ENCODE measurements at regions not wholly inside any gene's neighbourhood (a gene's known extent, or its start where the extent isn't known, plus 50 kb on each side); places are given as distances from the start of the nearest gene placed in this dataset.
"Not testable (repeated sequence)": the region's sequence is repeated elsewhere in the genome, so short reads cannot be mapped to it uniquely, and the experiment has no call there.

- not testable (repeated sequence) for H3K27me3 ChIP-seq (ENCODE audit: control insufficient read depth in 3 of 3, insufficient read depth in 3 of 3, low read length in 3 of 3); H3K27ac ChIP-seq (ENCODE audit: low read depth, low read length); H3K9me3 ChIP-seq (ENCODE audit: control insufficient read depth in 3 of 3, low read length in 3 of 3); H3K4me3 ChIP-seq (ENCODE audit: low read length in 3 of 3); H3K36me3 ChIP-seq (ENCODE audit: control insufficient read depth in 3 of 3, insufficient read depth in 3 of 3, low read length in 3 of 3); H3K4me1 ChIP-seq (ENCODE audit: control insufficient read depth in 3 of 3, insufficient read depth in 3 of 3, low read length in 3 of 3); H3K9ac ChIP-seq (ENCODE audit: low read depth in 1 of 3, low read length in 3 of 3)
Measured at GRCh38 chr9:64071358-64072253, 1213.4 kb downstream of the FOXD4L5 start.

- H3K27me3 ChIP-seq (ENCODE audit: control insufficient read depth in 3 of 3, insufficient read depth in 3 of 3, low read length in 3 of 3); H3K9ac ChIP-seq (ENCODE audit: low read depth in 1 of 3, low read length in 3 of 3); H3K27ac ChIP-seq (ENCODE audit: low read depth, low read length); H3K36me3 ChIP-seq (ENCODE audit: control insufficient read depth in 3 of 3, insufficient read depth in 3 of 3, low read length in 3 of 3); H3K4me3 ChIP-seq (ENCODE audit: low read length in 3 of 3); H3K4me1 ChIP-seq (ENCODE audit: control insufficient read depth in 3 of 3, insufficient read depth in 3 of 3, low read length in 3 of 3); H3K9me3 ChIP-seq (ENCODE audit: control insufficient read depth in 3 of 3, low read length in 3 of 3): not testable (repeated sequence)
Measured at GRCh38 chr9:64070611-64071357, 1214.2 kb downstream of the FOXD4L5 start.

- not testable (repeated sequence) for H3K9me3 ChIP-seq (ENCODE audit: control insufficient read depth in 3 of 3, low read length in 3 of 3); H3K27me3 ChIP-seq (ENCODE audit: control insufficient read depth in 3 of 3, insufficient read depth in 3 of 3, low read length in 3 of 3); H3K4me3 ChIP-seq (ENCODE audit: low read length in 3 of 3); H3K36me3 ChIP-seq (ENCODE audit: control insufficient read depth in 3 of 3, insufficient read depth in 3 of 3, low read length in 3 of 3); H3K9ac ChIP-seq (ENCODE audit: low read depth in 1 of 3, low read length in 3 of 3); H3K4me1 ChIP-seq (ENCODE audit: control insufficient read depth in 3 of 3, insufficient read depth in 3 of 3, low read length in 3 of 3); H3K27ac ChIP-seq (ENCODE audit: low read depth, low read length)
Measured at GRCh38 chr9:64070083-64070482, 1214.9 kb downstream of the FOXD4L5 start.

GRCh38 chr9:64066736-64067368, 1218.2 kb downstream of the FOXD4L5 start:
- no peaks in the 10 kb centered on the region for H3K4me1 ChIP-seq (ENCODE audit: control insufficient read depth in 3 of 3, insufficient read depth in 3 of 3, low read length in 3 of 3)
- no peak overlapping the region for H3K27ac ChIP-seq (ENCODE audit: low read depth, low read length)
- H3K36me3 ChIP-seq (ENCODE audit: control insufficient read depth in 3 of 3, insufficient read depth in 3 of 3, low read length in 3 of 3): no peaks in the 10 kb centered on the region
- no peak overlapping the region for H3K4me3 ChIP-seq (ENCODE audit: low read length in 3 of 3)
- no peak overlapping the region for H3K9ac ChIP-seq (ENCODE audit: low read depth in 1 of 3, low read length in 3 of 3)
- no peaks in the 10 kb centered on the region for H3K27me3 ChIP-seq (ENCODE audit: control insufficient read depth in 3 of 3, insufficient read depth in 3 of 3, low read length in 3 of 3)
- no peaks in the 10 kb centered on the region for H3K9me3 ChIP-seq (ENCODE audit: control insufficient read depth in 3 of 3, low read length in 3 of 3)

GRCh38 chr9:64061013-64061627, 1223.9 kb downstream of the FOXD4L5 start:
- H3K27ac ChIP-seq (ENCODE audit: low read depth, low read length): no peak overlapping the region
- no peaks in the 10 kb centered on the region for H3K27me3 ChIP-seq (ENCODE audit: control insufficient read depth in 3 of 3, insufficient read depth in 3 of 3, low read length in 3 of 3)
- H3K4me1 ChIP-seq (ENCODE audit: control insufficient read depth in 3 of 3, insufficient read depth in 3 of 3, low read length in 3 of 3): no peaks in the 10 kb centered on the region
- H3K9me3 ChIP-seq (ENCODE audit: control insufficient read depth in 3 of 3, low read length in 3 of 3): no peaks in the 10 kb centered on the region
- no peak overlapping the region for H3K9ac ChIP-seq (ENCODE audit: low read depth in 1 of 3, low read length in 3 of 3)
- no peaks in the 10 kb centered on the region for H3K36me3 ChIP-seq (ENCODE audit: control insufficient read depth in 3 of 3, insufficient read depth in 3 of 3, low read length in 3 of 3)
- H3K4me3 ChIP-seq (ENCODE audit: low read length in 3 of 3): no peak overlapping the region

GRCh38 chr9:64058070-64058469, 1226.9 kb downstream of the FOXD4L5 start:
- not testable (repeated sequence) for H3K9ac ChIP-seq (ENCODE audit: low read depth in 1 of 3, low read length in 3 of 3); H3K36me3 ChIP-seq (ENCODE audit: control insufficient read depth in 3 of 3, insufficient read depth in 3 of 3, low read length in 3 of 3); H3K27me3 ChIP-seq (ENCODE audit: control insufficient read depth in 3 of 3, insufficient read depth in 3 of 3, low read length in 3 of 3); H3K9me3 ChIP-seq (ENCODE audit: control insufficient read depth in 3 of 3, low read length in 3 of 3); H3K4me1 ChIP-seq (ENCODE audit: control insufficient read depth in 3 of 3, insufficient read depth in 3 of 3, low read length in 3 of 3); H3K27ac ChIP-seq (ENCODE audit: low read depth, low read length); H3K4me3 ChIP-seq (ENCODE audit: low read length in 3 of 3)

GRCh38 chr9:64057553-64057952, 1227.5 kb downstream of the FOXD4L5 start:
- H3K9ac ChIP-seq (ENCODE audit: low read depth in 1 of 3, low read length in 3 of 3): no peak overlapping the region
- no peak overlapping the region for H3K27ac ChIP-seq (ENCODE audit: low read depth, low read length)
- H3K27me3 ChIP-seq (ENCODE audit: control insufficient read depth in 3 of 3, insufficient read depth in 3 of 3, low read length in 3 of 3): no peaks in the 10 kb centered on the region
- H3K36me3 ChIP-seq (ENCODE audit: control insufficient read depth in 3 of 3, insufficient read depth in 3 of 3, low read length in 3 of 3): no peaks in the 10 kb centered on the region
- H3K9me3 ChIP-seq (ENCODE audit: control insufficient read depth in 3 of 3, low read length in 3 of 3): no peaks in the 10 kb centered on the region
- H3K4me1 ChIP-seq (ENCODE audit: control insufficient read depth in 3 of 3, insufficient read depth in 3 of 3, low read length in 3 of 3): no peaks in the 10 kb centered on the region
- H3K4me3 ChIP-seq (ENCODE audit: low read length in 3 of 3): no peak overlapping the region

- not testable (repeated sequence) for H3K4me1 ChIP-seq (ENCODE audit: control insufficient read depth in 3 of 3, insufficient read depth in 3 of 3, low read length in 3 of 3); H3K9ac ChIP-seq (ENCODE audit: low read depth in 1 of 3, low read length in 3 of 3); H3K9me3 ChIP-seq (ENCODE audit: control insufficient read depth in 3 of 3, low read length in 3 of 3); H3K27me3 ChIP-seq (ENCODE audit: control insufficient read depth in 3 of 3, insufficient read depth in 3 of 3, low read length in 3 of 3); H3K27ac ChIP-seq (ENCODE audit: low read depth, low read length); H3K4me3 ChIP-seq (ENCODE audit: low read length in 3 of 3); H3K36me3 ChIP-seq (ENCODE audit: control insufficient read depth in 3 of 3, insufficient read depth in 3 of 3, low read length in 3 of 3)
Measured at GRCh38 chr9:64028925-64029324, 1256.1 kb downstream of the FOXD4L5 start.

- not testable (repeated sequence) for H3K9ac ChIP-seq (ENCODE audit: low read depth in 1 of 3, low read length in 3 of 3); H3K9me3 ChIP-seq (ENCODE audit: control insufficient read depth in 3 of 3, low read length in 3 of 3)
Measured at GRCh38 chr9:64020696-64021491, 1264.1 kb downstream of the FOXD4L5 start.

More at GRCh38 chr9:64020696-64021491, 1264.1 kb downstream of the FOXD4L5 start:
- not testable (repeated sequence) for H3K36me3 ChIP-seq (ENCODE audit: control insufficient read depth in 3 of 3, insufficient read depth in 3 of 3, low read length in 3 of 3); H3K27ac ChIP-seq (ENCODE audit: low read depth, low read length); H3K4me1 ChIP-seq (ENCODE audit: control insufficient read depth in 3 of 3, insufficient read depth in 3 of 3, low read length in 3 of 3); H3K4me3 ChIP-seq (ENCODE audit: low read length in 3 of 3); H3K27me3 ChIP-seq (ENCODE audit: control insufficient read depth in 3 of 3, insufficient read depth in 3 of 3, low read length in 3 of 3)
